HG02642 (cell line): ENCODE measurements at regions not wholly inside any gene's neighbourhood (a gene's known extent, or its start where the extent isn't known, plus 50 kb on each side); places are given as distances from the start of the nearest gene placed in this dataset.
"Not testable (repeated sequence)": the region's sequence is repeated elsewhere in the genome, so short reads cannot be mapped to it uniquely, and the experiment has no call there.

Source experiments
- ATAC-seq: cut with Tn5 transposase; IDR thresholded peaks from one replicate; pipeline ENCODE4 v1.9.1; 2021; ENCODE audit warnings: mild to moderate bottlenecking; ENCODE audit not compliant: unreplicated experiment, poor library complexity

- ATAC-seq: no peak
Measured at GRCh38 chr6:160804639-160805038, 102.6 kb downstream of the PLG start.

- no peak for ATAC-seq
Measured at GRCh38 chr6:160808263-160808662, 106.2 kb downstream of the PLG start.

- no peak for ATAC-seq
Measured at GRCh38 chr6:160810238-160810637, 108.2 kb downstream of the PLG start.

- no peak for ATAC-seq
Measured at GRCh38 chr6:160812097-160812496, 110.1 kb downstream of the PLG start.

- ATAC-seq: no peak
Measured at GRCh38 chr6:160818934-160819333, 116.9 kb downstream of the PLG start.

- not testable (repeated sequence) for ATAC-seq
Measured at GRCh38 chr6:160820661-160821060, 118.6 kb downstream of the PLG start.

- no peak for ATAC-seq
Measured at GRCh38 chr6:160831739-160832138, 129.7 kb downstream of the PLG start.

GRCh38 chr6:160832422-160832821 is 130.4 kb downstream of the PLG start:
- ATAC-seq: no peak

- ATAC-seq: no peak
Measured at GRCh38 chr6:160837146-160837545, 135.1 kb downstream of the PLG start.

GRCh38 chr6:160851031-160851430 is 140.5 kb upstream of the MAP3K4 start:
- no peak for ATAC-seq

- ATAC-seq: no peak
Measured at GRCh38 chr6:160853946-160854345, 137.6 kb upstream of the MAP3K4 start.

GRCh38 chr6:160858886-160859285 is 132.7 kb upstream of the MAP3K4 start:
- no peak for ATAC-seq

GRCh38 chr6:160859822-160860221 is 131.7 kb upstream of the MAP3K4 start:
- ATAC-seq: no peak

GRCh38 chr6:160861824-160862223 is 129.7 kb upstream of the MAP3K4 start:
- ATAC-seq: no peak

- no peak for ATAC-seq
Measured at GRCh38 chr6:160863782-160864181, 127.8 kb upstream of the MAP3K4 start.

GRCh38 chr6:160871320-160871719 is 120.2 kb upstream of the MAP3K4 start:
- ATAC-seq: peak; percentile 59

GRCh38 chr6:160881148-160881808 is 110.3 kb upstream of the MAP3K4 start:
- no peak for ATAC-seq

GRCh38 chr6:160882006-160882405 is 109.6 kb upstream of the MAP3K4 start:
- no peak for ATAC-seq

- ATAC-seq: no peak
Measured at GRCh38 chr6:160882791-160883279, 108.7 kb upstream of the MAP3K4 start.

- no peak for ATAC-seq
Measured at GRCh38 chr6:160883560-160883959, 108.0 kb upstream of the MAP3K4 start.

GRCh38 chr6:160883999-160884398 is 107.6 kb upstream of the MAP3K4 start:
- no peak for ATAC-seq

- not testable (repeated sequence) for ATAC-seq
Measured at GRCh38 chr6:160889148-160889547, 102.4 kb upstream of the MAP3K4 start.
